HepG2 (cell line): ENCODE measurements at regions not wholly inside any gene's neighbourhood (a gene's known extent, or its start where the extent isn't known, plus 50 kb on each side); places are given as distances from the start of the nearest gene placed in this dataset.

Source experiments
- CHD4 ChIP-seq: fragments of 200-600 bp; sonication (generic); IDR thresholded peaks from 2 replicates; pipeline ENCODE4 v1.7.0; 2017; ENCODE audit warnings: mild to moderate bottlenecking, low read length, borderline replicate concordance
- CREB1 ChIP-seq, 2 experiments: fragments of 450-650 bp in 1 of 2; IDR thresholded peaks; 2 replicates each; pipeline ENCODE4 v1.6.1; 2016 to 2017; ENCODE audit warnings: control low read depth in 1 of 2, mild to moderate bottlenecking in 1 of 2, missing compliant biosample characterization in 1 of 2, missing genetic modification characterization in 1 of 2
- ELF1 ChIP-seq: sonication (generic); formaldehyde crosslinking; IDR thresholded peaks from 2 replicates; pipeline ENCODE4 v1.4.0; 2020; ENCODE audit warnings: missing genetic modification reagents
- FOSL2 ChIP-seq: sonication (generic); formaldehyde crosslinking; IDR thresholded peaks from 2 replicates; pipeline ENCODE4 v1.4.0; 2020; ENCODE audit warnings: missing genetic modification reagents
- GTF3A ChIP-seq: sonication (generic); formaldehyde crosslinking; conservative IDR thresholded peaks from 2 replicates; pipeline ENCODE4 v1.4.0; 2020; ENCODE audit warnings: mild to moderate bottlenecking, missing genetic modification reagents
- HMG20A ChIP-seq: IDR thresholded peaks from 2 replicates; pipeline ENCODE4 v1.6.1; 2016; ENCODE audit warnings: borderline replicate concordance
- JUND ChIP-seq: sonication (generic); formaldehyde crosslinking; IDR thresholded peaks from 2 replicates; pipeline ENCODE4 v1.8.0; 2022; ENCODE audit warnings: mild to moderate bottlenecking, missing genetic modification reagents
- ZNF331 ChIP-seq: sonication (generic); formaldehyde crosslinking; IDR thresholded peaks from 2 replicates; pipeline ENCODE4 v1.4.0; 2020; ENCODE audit warnings: missing genetic modification reagents
- ZNF530 ChIP-seq: sonication (generic); formaldehyde crosslinking; IDR thresholded peaks from 2 replicates; pipeline ENCODE4 v1.5.0; 2020; ENCODE audit warnings: low read depth, mild to moderate bottlenecking, missing genetic modification reagents

GRCh38 chr1:188826800-188827199, 1650.9 kb downstream of the BRINP3 start:
- TF ChIP-seq ZNF530 (CRISPR knock-in tag) (no peak), ELF1 (no peak), ZNF331 (CRISPR knock-in tag) (no peak), GTF3A (no peak), CHD4 (no peak), JUND (CRISPR knock-in tag) (no peak), CREB1 (IDR thresholded peaks at IDR 0.05) (no peak), CREB1 (CRISPR knock-in tag; IDR thresholded peaks at IDR 0.05) (no peak), FOSL2 (no peak), HMG20A (CRISPR knock-in tag) (no peak)
